Sigmoid colon (tissue), 3 donors: ENCODE measurements at regions not wholly inside any gene's neighbourhood (a gene's known extent, or its start where the extent isn't known, plus 50 kb on each side); places are given as distances from the start of the nearest gene placed in this dataset.

Experiments used
- POLR2A ChIP-seq, 2 donors: fragments of 450-650 bp; IDR thresholded peaks; one replicate each; pipeline ENCODE4 v1.6.1; 2016; ENCODE audit warnings: antibody characterized with exemption in 2 of 2, mild to moderate bottlenecking in 2 of 2, moderate library complexity in 2 of 2
- TF ChIP-seq, protein P1 (sequence below), 4 experiments: fragments of 450-650 bp in 3 of 4; fragments of 200-600 bp in 1 of 4; IDR thresholded peaks; one replicate each; pipeline ENCODE4 v1.5.1; 2016 to 2019; ENCODE audit warnings: antibody characterized with exemption in 4 of 4, mild to moderate bottlenecking in 3 of 4, moderate library complexity in 2 of 4

GRCh38 chr4:96585304-96585703 is 745.4 kb downstream of the PDHA2 start:
- TF ChIP-seq, protein P1, sequence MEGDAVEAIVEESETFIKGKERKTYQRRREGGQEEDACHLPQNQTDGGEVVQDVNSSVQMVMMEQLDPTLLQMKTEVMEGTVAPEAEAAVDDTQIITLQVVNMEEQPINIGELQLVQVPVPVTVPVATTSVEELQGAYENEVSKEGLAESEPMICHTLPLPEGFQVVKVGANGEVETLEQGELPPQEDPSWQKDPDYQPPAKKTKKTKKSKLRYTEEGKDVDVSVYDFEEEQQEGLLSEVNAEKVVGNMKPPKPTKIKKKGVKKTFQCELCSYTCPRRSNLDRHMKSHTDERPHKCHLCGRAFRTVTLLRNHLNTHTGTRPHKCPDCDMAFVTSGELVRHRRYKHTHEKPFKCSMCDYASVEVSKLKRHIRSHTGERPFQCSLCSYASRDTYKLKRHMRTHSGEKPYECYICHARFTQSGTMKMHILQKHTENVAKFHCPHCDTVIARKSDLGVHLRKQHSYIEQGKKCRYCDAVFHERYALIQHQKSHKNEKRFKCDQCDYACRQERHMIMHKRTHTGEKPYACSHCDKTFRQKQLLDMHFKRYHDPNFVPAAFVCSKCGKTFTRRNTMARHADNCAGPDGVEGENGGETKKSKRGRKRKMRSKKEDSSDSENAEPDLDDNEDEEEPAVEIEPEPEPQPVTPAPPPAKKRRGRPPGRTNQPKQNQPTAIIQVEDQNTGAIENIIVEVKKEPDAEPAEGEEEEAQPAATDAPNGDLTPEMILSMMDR (IDR thresholded peaks at IDR 0.05) = no peak
- TF ChIP-seq POLR2A (IDR thresholded peaks at IDR 0.05) = no peak
